ENCODE measurements at regions not wholly inside any gene's neighbourhood (a gene's known extent, or its start where the extent isn't known, plus 50 kb on each side); places are given as distances from the start of the nearest gene placed in this dataset.

- Histone ChIP-seq H3K4me3 (ENCODE audit: insufficient read depth, low read depth, low read length, poor library complexity, severe bottlenecking) (no peak overlapping the region), H3K36me3 (ENCODE audit: control insufficient read depth, insufficient read depth, low read length) (no peaks in the 10 kb centered on the region), H3K4me1 (ENCODE audit: control insufficient read depth, insufficient read depth, low read length, poor library complexity, severe bottlenecking) (no peaks in the 10 kb centered on the region), H3K9me3 (ENCODE audit: control insufficient read depth, low read length) (no peaks in the 10 kb centered on the region), H3K27ac (ENCODE audit: insufficient read depth, low read length, poor library complexity, severe bottlenecking) (no peak overlapping the region), H3K27me3 (replicated peaks; ENCODE audit: control insufficient read depth, insufficient read depth, low read length, poor library complexity, severe bottlenecking) (no peaks in the 10 kb centered on the region)
- DNase-seq: no peak
Observed at GRCh38 chr2:40716879-40717278, 265.0 kb upstream of the SLC8A1 start.

DNA sequence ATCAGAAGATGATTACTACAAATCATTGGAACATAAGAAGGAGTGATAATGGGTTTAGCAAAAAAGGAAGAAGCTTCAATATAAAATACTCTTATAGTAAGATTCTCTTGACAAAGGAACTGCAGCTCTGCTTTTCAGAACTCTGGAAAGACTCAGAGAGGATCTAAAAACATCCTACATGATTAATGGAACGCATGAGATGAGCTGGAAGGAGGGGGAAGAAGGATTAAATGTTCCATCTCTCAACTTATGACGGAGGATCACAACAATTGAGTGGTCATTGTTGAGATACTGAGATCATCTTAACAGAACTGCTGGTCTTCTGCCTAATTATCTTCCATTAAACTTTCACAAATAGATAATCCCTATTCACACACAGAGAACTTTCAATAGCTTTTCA, 267.5 kb upstream of the SLC8A1 start:
- no peak for DNase-seq
- Histone ChIP-seq H3K27ac (ENCODE audit: insufficient read depth, low read length, poor library complexity, severe bottlenecking) (no peak overlapping the region), H3K4me3 (ENCODE audit: insufficient read depth, low read depth, low read length, poor library complexity, severe bottlenecking) (no peak overlapping the region), H3K4me1 (ENCODE audit: control insufficient read depth, insufficient read depth, low read length, poor library complexity, severe bottlenecking) (no peaks in the 10 kb centered on the region), H3K36me3 (ENCODE audit: control insufficient read depth, insufficient read depth, low read length) (no peaks in the 10 kb centered on the region), H3K9me3 (ENCODE audit: control insufficient read depth, low read length) (no peaks in the 10 kb centered on the region), H3K27me3 (replicated peaks; ENCODE audit: control insufficient read depth, insufficient read depth, low read length, poor library complexity, severe bottlenecking) (no peaks in the 10 kb centered on the region)

- no peak overlapping the region for H3K4me3 ChIP-seq (ENCODE audit: insufficient read depth, low read depth, low read length, poor library complexity, severe bottlenecking)
- H3K27me3 ChIP-seq (replicated peaks; ENCODE audit: control insufficient read depth, insufficient read depth, low read length, poor library complexity, severe bottlenecking): no peaks in the 10 kb centered on the region
- H3K27ac ChIP-seq (ENCODE audit: insufficient read depth, low read length, poor library complexity, severe bottlenecking): no peak overlapping the region
- no peaks in the 10 kb centered on the region for H3K4me1 ChIP-seq (ENCODE audit: control insufficient read depth, insufficient read depth, low read length, poor library complexity, severe bottlenecking)
- no peaks in the 10 kb centered on the region for H3K9me3 ChIP-seq (ENCODE audit: control insufficient read depth, low read length)
- no peak for DNase-seq
- no peaks in the 10 kb centered on the region for H3K36me3 ChIP-seq (ENCODE audit: control insufficient read depth, insufficient read depth, low read length)
Observed at GRCh38 chr2:40721595-40721994, 269.7 kb upstream of the SLC8A1 start.

DNA sequence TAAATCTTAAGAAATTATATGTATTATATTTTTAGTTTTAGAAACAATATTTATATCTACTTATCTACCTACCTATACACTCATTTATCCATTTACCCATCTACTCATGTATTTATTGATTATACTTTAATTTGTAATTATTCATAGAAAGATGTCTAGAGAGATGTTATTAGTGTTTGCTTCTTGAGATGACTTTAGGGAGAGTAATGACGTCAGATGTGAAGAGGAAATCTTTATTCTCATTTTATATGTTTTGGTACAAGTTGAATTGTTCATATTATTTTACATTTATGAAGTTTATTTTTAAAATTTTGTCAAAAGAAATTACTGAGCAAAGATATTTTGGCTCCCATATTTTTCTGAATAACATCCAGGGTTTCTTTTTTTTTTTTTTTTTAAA, 271.3 kb upstream of the SLC8A1 start:
- Histone ChIP-seq H3K4me3 (ENCODE audit: insufficient read depth, low read depth, low read length, poor library complexity, severe bottlenecking) (no peak overlapping the region), H3K4me1 (ENCODE audit: control insufficient read depth, insufficient read depth, low read length, poor library complexity, severe bottlenecking) (no peaks in the 10 kb centered on the region), H3K27me3 (replicated peaks; ENCODE audit: control insufficient read depth, insufficient read depth, low read length, poor library complexity, severe bottlenecking) (no peaks in the 10 kb centered on the region), H3K27ac (ENCODE audit: insufficient read depth, low read length, poor library complexity, severe bottlenecking) (no peak overlapping the region), H3K36me3 (ENCODE audit: control insufficient read depth, insufficient read depth, low read length) (no peaks in the 10 kb centered on the region), H3K9me3 (ENCODE audit: control insufficient read depth, low read length) (no peaks in the 10 kb centered on the region)
- no peak for DNase-seq

DNA sequence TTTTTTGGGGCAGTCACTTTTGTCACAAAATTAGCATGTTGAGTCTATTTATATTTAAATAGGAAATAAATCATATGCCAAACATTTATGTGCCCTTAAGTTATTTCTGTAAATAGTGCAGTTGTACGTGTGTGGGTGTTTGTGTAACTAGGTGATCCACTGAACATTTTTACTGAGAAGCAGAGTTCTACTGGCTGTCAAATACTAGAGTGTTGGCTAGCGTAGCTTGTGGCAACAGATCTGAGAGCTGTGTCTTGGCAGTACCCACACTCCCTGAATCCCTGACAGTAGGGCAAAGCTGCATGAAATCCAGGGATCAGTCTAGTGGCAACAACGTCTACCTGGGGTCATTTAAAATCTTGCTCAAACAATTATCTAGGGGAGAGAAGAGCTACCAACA, 273.1 kb upstream of the SLC8A1 start:
- H3K4me3 ChIP-seq (ENCODE audit: insufficient read depth, low read depth, low read length, poor library complexity, severe bottlenecking): no peak overlapping the region
- H3K27ac ChIP-seq (ENCODE audit: insufficient read depth, low read length, poor library complexity, severe bottlenecking): no peak overlapping the region
- no peak for DNase-seq
- no peaks in the 10 kb centered on the region for H3K27me3 ChIP-seq (replicated peaks; ENCODE audit: control insufficient read depth, insufficient read depth, low read length, poor library complexity, severe bottlenecking)
- H3K36me3 ChIP-seq (ENCODE audit: control insufficient read depth, insufficient read depth, low read length): no peaks in the 10 kb centered on the region
- H3K4me1 ChIP-seq (ENCODE audit: control insufficient read depth, insufficient read depth, low read length, poor library complexity, severe bottlenecking): no peaks in the 10 kb centered on the region
- H3K9me3 ChIP-seq (ENCODE audit: control insufficient read depth, low read length): no peaks in the 10 kb centered on the region

DNA sequence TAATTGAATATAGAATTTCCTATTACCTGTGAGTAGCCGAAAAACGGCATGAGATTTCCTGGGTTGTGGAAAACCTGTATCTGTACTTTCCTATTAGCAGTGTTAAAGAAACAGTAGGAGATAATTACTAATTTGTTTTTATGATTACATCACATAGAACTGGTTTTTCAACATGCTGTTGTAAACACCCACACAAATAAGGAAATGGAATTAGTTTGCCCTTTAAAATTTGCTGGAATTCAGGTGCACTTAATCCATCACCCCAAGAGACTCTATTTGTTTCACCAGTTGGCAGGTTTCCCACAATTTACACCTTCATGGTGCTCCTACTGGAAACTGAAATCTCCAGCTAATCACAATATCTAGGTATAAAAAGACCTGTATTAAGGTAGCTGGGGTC, 274.1 kb upstream of the SLC8A1 start:
- Histone ChIP-seq H3K27ac (ENCODE audit: insufficient read depth, low read length, poor library complexity, severe bottlenecking) (no peak overlapping the region), H3K4me1 (ENCODE audit: control insufficient read depth, insufficient read depth, low read length, poor library complexity, severe bottlenecking) (no peaks in the 10 kb centered on the region), H3K27me3 (replicated peaks; ENCODE audit: control insufficient read depth, insufficient read depth, low read length, poor library complexity, severe bottlenecking) (no peaks in the 10 kb centered on the region), H3K4me3 (ENCODE audit: insufficient read depth, low read depth, low read length, poor library complexity, severe bottlenecking) (no peak overlapping the region), H3K36me3 (ENCODE audit: control insufficient read depth, insufficient read depth, low read length) (no peaks in the 10 kb centered on the region), H3K9me3 (ENCODE audit: control insufficient read depth, low read length) (no peaks in the 10 kb centered on the region)
- DNase-seq: no peak

DNA sequence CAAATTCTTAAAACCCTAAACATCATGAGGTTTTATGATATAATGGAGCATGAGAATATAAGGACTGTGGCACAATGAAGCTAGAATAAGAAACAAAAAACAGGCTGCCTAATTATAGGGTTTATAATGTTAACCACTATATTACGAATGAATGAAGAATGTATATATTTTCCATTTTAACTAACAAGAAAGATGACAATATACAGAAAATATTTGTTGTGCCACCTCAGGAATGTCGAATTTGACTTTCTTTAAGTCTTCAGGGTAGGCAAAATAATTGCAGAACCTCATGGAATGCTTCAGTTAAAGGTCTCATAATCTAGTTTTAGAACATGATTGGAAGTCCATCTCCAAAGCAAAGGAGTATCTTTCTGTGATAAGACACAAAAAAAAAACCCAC, 282.9 kb upstream of the SLC8A1 start:
- no peak for DNase-seq
- H3K4me1 ChIP-seq (ENCODE audit: control insufficient read depth, insufficient read depth, low read length, poor library complexity, severe bottlenecking): no peaks in the 10 kb centered on the region
- H3K27ac ChIP-seq (ENCODE audit: insufficient read depth, low read length, poor library complexity, severe bottlenecking): no peak overlapping the region
- no peaks in the 10 kb centered on the region for H3K36me3 ChIP-seq (ENCODE audit: control insufficient read depth, insufficient read depth, low read length)
- no peaks in the 10 kb centered on the region for H3K27me3 ChIP-seq (replicated peaks; ENCODE audit: control insufficient read depth, insufficient read depth, low read length, poor library complexity, severe bottlenecking)
- no peak overlapping the region for H3K4me3 ChIP-seq (ENCODE audit: insufficient read depth, low read depth, low read length, poor library complexity, severe bottlenecking)
- H3K9me3 ChIP-seq (ENCODE audit: control insufficient read depth, low read length): no peaks in the 10 kb centered on the region

- Histone ChIP-seq H3K27me3 (replicated peaks; ENCODE audit: control insufficient read depth, insufficient read depth, low read length, poor library complexity, severe bottlenecking) (no peaks in the 10 kb centered on the region), H3K4me1 (ENCODE audit: control insufficient read depth, insufficient read depth, low read length, poor library complexity, severe bottlenecking) (no peaks in the 10 kb centered on the region), H3K27ac (ENCODE audit: insufficient read depth, low read length, poor library complexity, severe bottlenecking) (no peak overlapping the region), H3K36me3 (ENCODE audit: control insufficient read depth, insufficient read depth, low read length) (no peaks in the 10 kb centered on the region), H3K4me3 (ENCODE audit: insufficient read depth, low read depth, low read length, poor library complexity, severe bottlenecking) (no peak overlapping the region), H3K9me3 (ENCODE audit: control insufficient read depth, low read length) (no peaks in the 10 kb centered on the region)
- DNase-seq: no peak
Observed at GRCh38 chr2:40737180-40737579, 285.3 kb upstream of the SLC8A1 start.

GRCh38 chr2:40740419-40740818, 288.5 kb upstream of the SLC8A1 start:
- H3K36me3 ChIP-seq (ENCODE audit: control insufficient read depth, insufficient read depth, low read length): no peaks in the 10 kb centered on the region

DNA sequence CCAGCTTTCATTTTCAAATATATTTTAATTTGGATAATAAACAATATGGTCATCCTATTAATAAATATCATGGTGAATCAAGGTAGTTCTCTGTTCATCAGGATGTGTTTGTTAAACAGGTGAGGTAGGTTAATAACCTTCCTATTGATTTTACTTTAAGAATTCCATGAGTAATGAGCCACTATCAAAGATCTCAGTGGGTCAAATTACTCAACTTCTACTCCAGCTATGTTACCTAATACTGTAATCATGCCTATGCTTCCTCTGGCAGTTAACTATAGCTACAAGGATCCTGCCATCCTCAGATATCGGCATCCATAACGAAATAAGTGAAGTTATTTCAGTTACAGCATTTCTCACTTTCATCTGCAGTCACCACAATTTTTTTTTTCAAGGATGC, 289.6 kb upstream of the SLC8A1 start:
- no peak overlapping the region for H3K27ac ChIP-seq (ENCODE audit: insufficient read depth, low read length, poor library complexity, severe bottlenecking)

More at GRCh38 chr2:40740419-40740818, 288.5 kb upstream of the SLC8A1 start:
- no peaks in the 10 kb centered on the region for H3K4me1 ChIP-seq (ENCODE audit: control insufficient read depth, insufficient read depth, low read length, poor library complexity, severe bottlenecking)
- H3K27ac ChIP-seq (ENCODE audit: insufficient read depth, low read length, poor library complexity, severe bottlenecking): no peak overlapping the region
- no peak overlapping the region for H3K4me3 ChIP-seq (ENCODE audit: insufficient read depth, low read depth, low read length, poor library complexity, severe bottlenecking)
- DNase-seq: no peak
- no peaks in the 10 kb centered on the region for H3K27me3 ChIP-seq (replicated peaks; ENCODE audit: control insufficient read depth, insufficient read depth, low read length, poor library complexity, severe bottlenecking)
- no peaks in the 10 kb centered on the region for H3K9me3 ChIP-seq (ENCODE audit: control insufficient read depth, low read length)

GRCh38 chr2:40746191-40746590, 294.3 kb upstream of the SLC8A1 start:
- H3K4me1 ChIP-seq (ENCODE audit: control insufficient read depth, insufficient read depth, low read length, poor library complexity, severe bottlenecking): no peaks in the 10 kb centered on the region
- no peak overlapping the region for H3K4me3 ChIP-seq (ENCODE audit: insufficient read depth, low read depth, low read length, poor library complexity, severe bottlenecking)
- no peaks in the 10 kb centered on the region for H3K9me3 ChIP-seq (ENCODE audit: control insufficient read depth, low read length)
- no peaks in the 10 kb centered on the region for H3K36me3 ChIP-seq (ENCODE audit: control insufficient read depth, insufficient read depth, low read length)
- H3K27ac ChIP-seq (ENCODE audit: insufficient read depth, low read length, poor library complexity, severe bottlenecking): no peak overlapping the region
- no peak for DNase-seq
- H3K27me3 ChIP-seq (replicated peaks; ENCODE audit: control insufficient read depth, insufficient read depth, low read length, poor library complexity, severe bottlenecking): no peaks in the 10 kb centered on the region

More for the DNA sequence above, 289.6 kb upstream of the SLC8A1 start:
- H3K4me1 ChIP-seq (ENCODE audit: control insufficient read depth, insufficient read depth, low read length, poor library complexity, severe bottlenecking): no peaks in the 10 kb centered on the region
- no peaks in the 10 kb centered on the region for H3K36me3 ChIP-seq (ENCODE audit: control insufficient read depth, insufficient read depth, low read length)
- no peak overlapping the region for H3K4me3 ChIP-seq (ENCODE audit: insufficient read depth, low read depth, low read length, poor library complexity, severe bottlenecking)
- H3K9me3 ChIP-seq (ENCODE audit: control insufficient read depth, low read length): no peaks in the 10 kb centered on the region
- DNase-seq: no peak
- H3K27me3 ChIP-seq (replicated peaks; ENCODE audit: control insufficient read depth, insufficient read depth, low read length, poor library complexity, severe bottlenecking): no peaks in the 10 kb centered on the region

All from effector memory CD4-positive, alpha-beta T cell (primary cell).